DND-41 (cell line): ENCODE measurements at regions not wholly inside any gene's neighbourhood (a gene's known extent, or its start where the extent isn't known, plus 50 kb on each side); places are given as distances from the start of the nearest gene placed in this dataset.

Experiments
- ATAC-seq: fragments of 200-7000 bp; cut with Tn5 transposase; 3 replicates; pipeline ENCODE4 v1.9.1; 2021; ENCODE audit warnings: low read depth; ENCODE audit not compliant: insufficient read depth
- DNase-seq: peaks from one replicate; pipeline ENCODE4 v3.0.0-alpha.2; 2020
- H2AFZ ChIP-seq: 2 replicates; pipeline ENCODE4 v1.6.0; 2012; ENCODE audit warnings: low read depth, low read length
- H3K27ac ChIP-seq: 2 replicates; pipeline ENCODE4 v1.5.1; 2012; ENCODE audit warnings: low read length, inconsistent platforms
- H3K27me3 ChIP-seq: fragments of 200-600 bp; sonication (generic); 2 replicates; pipeline ENCODE4 v1.6.0; 2012; ENCODE audit warnings: low read length, mild to moderate bottlenecking, inconsistent platforms; ENCODE audit not compliant: insufficient read depth, poor library complexity
- H3K36me3 ChIP-seq: 2 replicates; pipeline ENCODE4 v1.5.1; 2012; ENCODE audit warnings: low read length, inconsistent platforms; ENCODE audit not compliant: insufficient read depth
- H3K4me1 ChIP-seq: 2 replicates; pipeline ENCODE4 v1.5.1; 2012; ENCODE audit warnings: mild to moderate bottlenecking, low read length; ENCODE audit not compliant: insufficient read depth
- H3K4me2 ChIP-seq: 2 replicates; pipeline ENCODE4 v1.6.0; 2012; ENCODE audit warnings: mild to moderate bottlenecking, moderate library complexity, low read length, inconsistent platforms; ENCODE audit not compliant: insufficient read depth
- H3K4me3 ChIP-seq, 2 experiments: fragments of 200-600 bp in 1 of 2; shearing (Covaris generic) in 1 of 2; 2 replicates each; pipeline ENCODE4 v1.5.1; 2012 to 2016; ENCODE audit warnings: inconsistent platforms in 2 of 2, low read length in 2 of 2, mild to moderate bottlenecking in 2 of 2, low read depth in 1 of 2, moderate library complexity in 1 of 2
- H3K79me2 ChIP-seq: 2 replicates; pipeline ENCODE4 v1.6.0; 2012; ENCODE audit warnings: low read length, inconsistent platforms; ENCODE audit not compliant: insufficient read depth
- H3K9ac ChIP-seq: 2 replicates; pipeline ENCODE4 v1.6.0; 2012; ENCODE audit warnings: low read depth, mild to moderate bottlenecking, inconsistent platforms, low read length, moderate library complexity
- H3K9me3 ChIP-seq: 2 replicates; pipeline ENCODE4 v1.5.1; 2012; ENCODE audit warnings: low read length, moderate library complexity, mild to moderate bottlenecking, inconsistent platforms; ENCODE audit not compliant: insufficient read depth, severe bottlenecking
- H4K20me1 ChIP-seq: 2 replicates; pipeline ENCODE4 v1.6.0; 2012; ENCODE audit warnings: low read length; ENCODE audit not compliant: insufficient read depth
- CTCF ChIP-seq: IDR thresholded peaks from 2 replicates; pipeline ENCODE4 v1.5.1; 2012; ENCODE audit warnings: borderline replicate concordance, low read length, moderate library complexity, mild to moderate bottlenecking; ENCODE audit not compliant: poor library complexity, severe bottlenecking; ENCODE audit errors: extremely low read depth
- EZH2 ChIP-seq: IDR thresholded peaks from 3 replicates; pipeline ENCODE4 v1.6.1; 2012; ENCODE audit warnings: borderline replicate concordance, low read depth, mild to moderate bottlenecking, moderate library complexity, low read length, inconsistent platforms; ENCODE audit not compliant: severe bottlenecking

GRCh38 chr2:198289811-198290210 is 485.4 kb downstream of the PLCL1 start:
- H3K9ac ChIP-seq, result no peak overlapping the region
- H3K4me3 ChIP-seq, result no peak overlapping the region
- no peak overlapping the region for H3K27ac ChIP-seq
- H2AFZ ChIP-seq, result no peak overlapping the region
- DNase-seq, result no peak
- ATAC-seq, result no peak
- H3K79me2 ChIP-seq, result no peaks in the 10 kb centered on the region
- H3K27me3 ChIP-seq, result peaks cover 37% of the 10 kb centered on the region
- H4K20me1 ChIP-seq, result no peaks in the 10 kb centered on the region
- no peak for TF ChIP-seq CTCF
- TF ChIP-seq EZH2, result no peak
- no peaks in the 10 kb centered on the region for H3K9me3 ChIP-seq
- H3K36me3 ChIP-seq, result no peaks in the 10 kb centered on the region
- H3K4me1 ChIP-seq, result no peaks in the 10 kb centered on the region
- H3K4me2 ChIP-seq, result no peak overlapping the region

GRCh38 chr2:198287706-198288105 is 483.3 kb downstream of the PLCL1 start:
- DNase-seq (no peak), ATAC-seq (no peak)
- no peak overlapping the region for H3K4me2 ChIP-seq
- H3K4me3 ChIP-seq, result no peak overlapping the region
- H3K36me3 ChIP-seq, result no peaks in the 10 kb centered on the region
- TF ChIP-seq CTCF (no peak), EZH2 (no peak)
- H3K9ac ChIP-seq, result no peak overlapping the region
- H3K9me3 ChIP-seq, result no peaks in the 10 kb centered on the region
- H3K4me1 ChIP-seq, result no peaks in the 10 kb centered on the region
- H4K20me1 ChIP-seq, result no peaks in the 10 kb centered on the region
- H2AFZ ChIP-seq, result no peak overlapping the region
- H3K27me3 ChIP-seq, result peaks cover 40% of the 10 kb centered on the region
- no peak overlapping the region for H3K27ac ChIP-seq
- no peaks in the 10 kb centered on the region for H3K79me2 ChIP-seq

- H3K4me2 ChIP-seq, result no peak overlapping the region
- no peaks in the 10 kb centered on the region for H3K36me3 ChIP-seq
- H3K4me1 ChIP-seq, result no peaks in the 10 kb centered on the region
- TF ChIP-seq CTCF (no peak), EZH2 (no peak)
- peaks cover 38% of the 10 kb centered on the region for H3K27me3 ChIP-seq
- no peak for DNase-seq
- no peak overlapping the region for H3K9ac ChIP-seq
- no peak overlapping the region for H3K4me3 ChIP-seq
- H3K9me3 ChIP-seq, result no peaks in the 10 kb centered on the region
- no peaks in the 10 kb centered on the region for H3K79me2 ChIP-seq
- no peak overlapping the region for H2AFZ ChIP-seq
- H3K27ac ChIP-seq, result no peak overlapping the region
- ATAC-seq, result no peak
- H4K20me1 ChIP-seq, result no peaks in the 10 kb centered on the region
Measured at GRCh38 chr2:198285216-198285615, 480.8 kb downstream of the PLCL1 start.

- Histone ChIP-seq H3K4me1 (no peaks in the 10 kb centered on the region), H3K36me3 (no peaks in the 10 kb centered on the region), H3K4me2 (no peak overlapping the region), H3K9me3 (no peaks in the 10 kb centered on the region), H3K9ac (no peak overlapping the region), H3K79me2 (no peaks in the 10 kb centered on the region), H4K20me1 (no peaks in the 10 kb centered on the region), H3K27ac (no peak overlapping the region), H3K4me3 (no peak overlapping the region), H3K27me3 (peaks cover 51% of the 10 kb centered on the region), H2AFZ (no peak overlapping the region)
- TF ChIP-seq CTCF, result no peak
- DNase-seq, result no peak
- ATAC-seq, result no peak
Measured at GRCh38 chr2:198283146-198283545, 478.8 kb downstream of the PLCL1 start.
